Tibial nerve (tissue), 3 donors: ENCODE measurements at regions not wholly inside any gene's neighbourhood (a gene's known extent, or its start where the extent isn't known, plus 50 kb on each side); places are given as distances from the start of the nearest gene placed in this dataset.

Experiments
- CTCF ChIP-seq, 5 experiments: fragments of 200-600 bp in 3 of 5; fragments of 450-650 bp in 2 of 5; sonication (generic) in 3 of 5; IDR thresholded peaks; one replicate each; pipeline ENCODE4 v1.5.1; 2016 to 2019; ENCODE audit warnings: antibody characterized with exemption in 5 of 5, mild to moderate bottlenecking in 3 of 5, moderate library complexity in 2 of 5
- POLR2A ChIP-seq, 2 donors: fragments of 450-650 bp; IDR thresholded peaks; one replicate each; pipeline ENCODE4 v1.6.1; 2017; ENCODE audit warnings: antibody characterized with exemption in 2 of 2, mild to moderate bottlenecking in 2 of 2, moderate library complexity in 2 of 2

DNA sequence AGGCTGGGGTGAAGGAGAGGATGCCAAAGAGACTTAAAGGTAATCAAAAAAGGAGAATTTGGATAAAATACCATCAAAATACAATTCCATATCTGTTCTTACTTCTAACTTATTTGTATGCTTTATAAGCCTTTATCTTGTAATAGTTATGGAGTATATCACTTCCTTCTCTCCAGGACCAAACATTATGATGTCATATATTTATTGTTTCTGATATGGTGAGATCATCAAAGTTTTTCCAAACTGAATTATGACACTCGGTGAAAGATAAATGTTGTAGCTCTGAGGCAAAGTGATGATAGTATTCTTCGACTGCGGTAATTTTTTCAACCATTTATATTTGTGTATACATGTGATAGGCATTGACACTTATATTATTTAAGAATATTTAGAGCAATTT lies 619.3 kb upstream of the TECRL start:
- TF ChIP-seq POLR2A (IDR thresholded peaks at IDR 0.05), result no peak
- TF ChIP-seq CTCF (IDR thresholded peaks at IDR 0.05), result no peak
